ENCODE measurements at regions not wholly inside any gene's neighbourhood (a gene's known extent, or its start where the extent isn't known, plus 50 kb on each side); places are given as distances from the start of the nearest gene placed in this dataset.

DNA sequence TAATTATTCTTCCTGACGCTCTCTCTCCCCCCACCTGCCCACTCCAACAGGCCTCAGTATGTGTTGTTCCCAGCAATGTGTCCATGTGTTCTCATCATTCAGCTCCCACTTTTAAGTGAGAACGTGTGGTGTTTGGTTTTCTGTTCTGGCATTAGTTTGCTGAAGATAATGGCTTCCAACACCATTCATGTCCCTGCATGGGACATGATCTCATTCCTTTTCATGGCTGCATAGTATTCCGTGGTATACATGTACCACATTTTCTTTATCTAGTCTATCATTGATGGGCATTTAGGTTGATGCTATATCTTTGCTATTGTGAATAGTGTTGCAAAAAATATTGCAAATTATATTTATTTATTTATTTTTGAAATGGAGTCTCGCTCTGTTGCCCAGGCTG, 258.0 kb downstream of the TFAP2A start:
- no peak overlapping the region for H3K14ac ChIP-seq (ENCODE audit: insufficient read depth, low read length)
- no CpG with 5 or more reads among the region's 4 CpGs for WGBS (ENCODE audit: extremely low coverage, insufficient read length, low lambda C conversion rate)
- no peak overlapping the region for H3K18ac ChIP-seq (ENCODE audit: insufficient read length, low read depth, low read length)
- H2BK20ac ChIP-seq (ENCODE audit: low read depth, low read length, poor library complexity, severe bottlenecking), result no peak overlapping the region
- H2BK120ac ChIP-seq (ENCODE audit: low read depth, low read length, poor library complexity, severe bottlenecking), result no peak overlapping the region
- no peak overlapping the region for H2BK15ac ChIP-seq (ENCODE audit: low read depth, low read length)
- Mint-ChIP-seq H3K4me3 (no peak overlapping the region), H3K9me3 (peaks cover 0 to 3% of the 10 kb centered on the region in 2 experiments; a peak in 1 of 5 replicates), H3K27ac (no peak overlapping the region), H3K4me1 (no peaks in the 10 kb centered on the region), H3K36me3 (ENCODE audit: insufficient read depth in 1 of 3, low read depth in 3 of 3) (peaks cover 0 to 3% (median 0%) of the 10 kb centered on the region in 3 experiments; a peak in 2 of 7 replicates), H3K27me3 (ENCODE audit: low read depth) (peaks cover 2% of the 10 kb centered on the region)
- no peak overlapping the region for H4K8ac ChIP-seq (replicated peaks; ENCODE audit: insufficient read length, low read depth, low read length)
- TF ChIP-seq, protein P1, sequence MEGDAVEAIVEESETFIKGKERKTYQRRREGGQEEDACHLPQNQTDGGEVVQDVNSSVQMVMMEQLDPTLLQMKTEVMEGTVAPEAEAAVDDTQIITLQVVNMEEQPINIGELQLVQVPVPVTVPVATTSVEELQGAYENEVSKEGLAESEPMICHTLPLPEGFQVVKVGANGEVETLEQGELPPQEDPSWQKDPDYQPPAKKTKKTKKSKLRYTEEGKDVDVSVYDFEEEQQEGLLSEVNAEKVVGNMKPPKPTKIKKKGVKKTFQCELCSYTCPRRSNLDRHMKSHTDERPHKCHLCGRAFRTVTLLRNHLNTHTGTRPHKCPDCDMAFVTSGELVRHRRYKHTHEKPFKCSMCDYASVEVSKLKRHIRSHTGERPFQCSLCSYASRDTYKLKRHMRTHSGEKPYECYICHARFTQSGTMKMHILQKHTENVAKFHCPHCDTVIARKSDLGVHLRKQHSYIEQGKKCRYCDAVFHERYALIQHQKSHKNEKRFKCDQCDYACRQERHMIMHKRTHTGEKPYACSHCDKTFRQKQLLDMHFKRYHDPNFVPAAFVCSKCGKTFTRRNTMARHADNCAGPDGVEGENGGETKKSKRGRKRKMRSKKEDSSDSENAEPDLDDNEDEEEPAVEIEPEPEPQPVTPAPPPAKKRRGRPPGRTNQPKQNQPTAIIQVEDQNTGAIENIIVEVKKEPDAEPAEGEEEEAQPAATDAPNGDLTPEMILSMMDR (conservative IDR thresholded peaks at IDR 0.05), result no peak
- no peaks in the 10 kb centered on the region for H3K4me1 ChIP-seq (ENCODE audit: insufficient read depth, low read length)
- H3K9me3 ChIP-seq (ENCODE audit: control insufficient read depth, low read depth, low read length), result no peaks in the 10 kb centered on the region
- H2BK12ac ChIP-seq (ENCODE audit: insufficient read length, low read depth, low read length), result no peak overlapping the region
- no peak overlapping the region for H2BK5ac ChIP-seq (ENCODE audit: insufficient read length, low read length)
- no peaks in the 10 kb centered on the region for H3K79me1 ChIP-seq (ENCODE audit: insufficient read depth, low read depth, low read length, poor library complexity, severe bottlenecking)
- no peaks in the 10 kb centered on the region for H4K20me1 ChIP-seq (ENCODE audit: control insufficient read depth, insufficient read depth, insufficient read length)
- H3K56ac ChIP-seq (ENCODE audit: insufficient read length, low read depth, low read length), result no peak overlapping the region
- no peaks in the 10 kb centered on the region for H3K79me2 ChIP-seq (ENCODE audit: insufficient read depth, low read length)
- DNase-seq, result no peak
- no peak overlapping the region for H3K23ac ChIP-seq (ENCODE audit: insufficient read length, low read depth, low read length)
- H4K5ac ChIP-seq (ENCODE audit: insufficient read length, low read depth, low read length), result no peak overlapping the region
- H3K27ac ChIP-seq (ENCODE audit: insufficient read length, low read depth, low read length), result no peak overlapping the region
- H3K4ac ChIP-seq (ENCODE audit: low read depth, low read length), result no peak overlapping the region
- H3T11ph ChIP-seq (ENCODE audit: low read length), result no peak overlapping the region
- no peak overlapping the region for H3K9ac ChIP-seq (ENCODE audit: extremely low read depth, insufficient read length, low read length)
- H3K23me2 ChIP-seq (ENCODE audit: insufficient read length, low read depth, low read length, poor library complexity, severe bottlenecking), result no peaks in the 10 kb centered on the region
- H4K91ac ChIP-seq (ENCODE audit: insufficient read length, low read depth, low read length), result no peak overlapping the region
- H2AK5ac ChIP-seq (ENCODE audit: insufficient read length, low read length), result no peak overlapping the region
- H3K27me3 ChIP-seq (ENCODE audit: insufficient read depth, low read length), result no peaks in the 10 kb centered on the region
- H3K4me2 ChIP-seq (ENCODE audit: insufficient read depth, insufficient read length, low read length), result no peak overlapping the region
- H2AFZ ChIP-seq (ENCODE audit: low read length), result no peak overlapping the region

Data from H9 (cell line).